ENCODE measurements at regions not wholly inside any gene's neighbourhood (a gene's known extent, or its start where the extent isn't known, plus 50 kb on each side); places are given as distances from the start of the nearest gene placed in this dataset.
"Not testable (repeated sequence)": the region's sequence is repeated elsewhere in the genome, so short reads cannot be mapped to it uniquely, and the experiment has no call there.

DNA sequence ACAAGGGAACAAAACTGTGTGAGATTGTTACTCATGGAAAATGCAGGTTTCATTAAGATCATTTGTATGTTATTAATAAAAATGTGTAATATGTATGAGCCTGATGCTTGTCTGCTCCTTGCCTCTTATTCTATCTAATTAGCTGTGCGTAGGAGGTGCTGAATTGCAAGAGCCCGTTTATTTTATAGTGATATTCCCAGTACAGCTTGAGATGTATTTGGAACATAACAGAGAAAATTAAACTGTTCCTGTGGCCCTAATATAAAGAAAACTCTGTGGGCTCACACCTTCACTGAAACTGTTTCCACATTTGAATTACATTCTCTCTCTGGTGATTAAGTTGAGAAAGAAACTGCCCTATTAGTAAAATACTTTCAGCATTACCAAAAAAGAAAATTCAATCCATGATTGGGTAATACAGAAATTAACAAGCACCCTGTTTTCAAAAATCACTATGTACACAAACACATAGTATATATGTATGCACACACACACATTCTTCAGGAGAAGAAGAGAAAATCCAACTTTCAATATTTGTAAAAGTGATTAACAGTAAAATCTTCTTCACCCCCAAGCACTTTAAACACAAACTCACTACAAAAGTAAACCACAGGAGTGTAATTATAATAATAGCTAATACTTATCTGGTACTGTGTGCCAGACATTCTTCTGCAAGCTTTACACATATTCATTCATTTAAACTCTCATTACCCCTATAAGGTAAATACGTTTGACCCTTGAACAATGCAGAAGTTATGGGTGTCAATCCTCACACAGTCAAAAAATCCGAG lies 233.2 kb downstream of the PHLDA1 start:
- Histone ChIP-seq H3K27me3 (ENCODE audit: insufficient read depth, low read length) (no peaks in the 10 kb centered on the region), H3K4me1 (ENCODE audit: insufficient read depth, low read length) (no peaks in the 10 kb centered on the region), H3K36me3 (ENCODE audit: insufficient read depth, low read length) (no peaks in the 10 kb centered on the region), H2AFZ (ENCODE audit: low read length) (peak overlapping the region; percentile 3), H3K79me2 (ENCODE audit: insufficient read depth, low read length) (no peaks in the 10 kb centered on the region), H3K4me2 (ENCODE audit: insufficient read depth, low read length) (no peak overlapping the region), H3K27ac (ENCODE audit: low read depth, low read length) (no peak overlapping the region), H3K9me3 (ENCODE audit: low read depth, low read length) (no peaks in the 10 kb centered on the region), H3K4me3 (ENCODE audit: insufficient read depth, low read length) (no peak overlapping the region), H4K20me1 (ENCODE audit: insufficient read depth, low read length) (no peaks in the 10 kb centered on the region)
- TF ChIP-seq, protein P1, sequence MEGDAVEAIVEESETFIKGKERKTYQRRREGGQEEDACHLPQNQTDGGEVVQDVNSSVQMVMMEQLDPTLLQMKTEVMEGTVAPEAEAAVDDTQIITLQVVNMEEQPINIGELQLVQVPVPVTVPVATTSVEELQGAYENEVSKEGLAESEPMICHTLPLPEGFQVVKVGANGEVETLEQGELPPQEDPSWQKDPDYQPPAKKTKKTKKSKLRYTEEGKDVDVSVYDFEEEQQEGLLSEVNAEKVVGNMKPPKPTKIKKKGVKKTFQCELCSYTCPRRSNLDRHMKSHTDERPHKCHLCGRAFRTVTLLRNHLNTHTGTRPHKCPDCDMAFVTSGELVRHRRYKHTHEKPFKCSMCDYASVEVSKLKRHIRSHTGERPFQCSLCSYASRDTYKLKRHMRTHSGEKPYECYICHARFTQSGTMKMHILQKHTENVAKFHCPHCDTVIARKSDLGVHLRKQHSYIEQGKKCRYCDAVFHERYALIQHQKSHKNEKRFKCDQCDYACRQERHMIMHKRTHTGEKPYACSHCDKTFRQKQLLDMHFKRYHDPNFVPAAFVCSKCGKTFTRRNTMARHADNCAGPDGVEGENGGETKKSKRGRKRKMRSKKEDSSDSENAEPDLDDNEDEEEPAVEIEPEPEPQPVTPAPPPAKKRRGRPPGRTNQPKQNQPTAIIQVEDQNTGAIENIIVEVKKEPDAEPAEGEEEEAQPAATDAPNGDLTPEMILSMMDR (IDR thresholded peaks at IDR 0.05; ENCODE audit: extremely low read depth, low read depth, low read length) = no peak
- DNase-seq (ENCODE audit: insufficient read length, low spot score, missing footprints) = no peak

DNA sequence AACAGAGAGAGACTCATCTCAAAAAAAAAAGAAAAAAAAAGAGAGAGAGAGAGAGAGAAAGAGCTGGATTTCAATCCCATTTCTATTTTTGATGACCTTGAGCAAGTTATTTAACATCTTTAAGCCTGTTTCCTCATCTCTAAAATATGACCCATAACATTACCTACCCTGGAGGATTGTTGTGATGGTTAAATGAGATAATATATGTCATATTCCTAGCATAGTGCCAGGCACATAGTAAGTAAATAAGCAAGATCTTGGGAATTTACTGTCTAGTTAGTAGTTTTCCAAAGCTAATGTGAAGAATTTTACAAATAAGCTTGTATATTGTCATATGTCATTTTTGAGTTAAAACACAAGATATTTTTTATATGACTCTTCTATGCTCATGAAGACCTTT lies 236.5 kb downstream of the PHLDA1 start:
- TF ChIP-seq, protein P1 (IDR thresholded peaks at IDR 0.05; ENCODE audit: extremely low read depth, low read depth, low read length) = no peak
- Histone ChIP-seq H3K27ac (ENCODE audit: low read depth, low read length) (no peak overlapping the region), H2AFZ (ENCODE audit: low read length) (no peak overlapping the region), H3K4me1 (ENCODE audit: insufficient read depth, low read length) (peaks cover 3% of the 10 kb centered on the region), H4K20me1 (ENCODE audit: insufficient read depth, low read length) (no peaks in the 10 kb centered on the region), H3K79me2 (ENCODE audit: insufficient read depth, low read length) (no peaks in the 10 kb centered on the region), H3K4me3 (ENCODE audit: insufficient read depth, low read length) (no peak overlapping the region), H3K9me3 (ENCODE audit: low read depth, low read length) (no peaks in the 10 kb centered on the region), H3K36me3 (ENCODE audit: insufficient read depth, low read length) (no peaks in the 10 kb centered on the region), H3K27me3 (ENCODE audit: insufficient read depth, low read length) (no peaks in the 10 kb centered on the region), H3K4me2 (ENCODE audit: insufficient read depth, low read length) (no peak overlapping the region)
- DNase-seq (ENCODE audit: insufficient read length, low spot score, missing footprints) = no peak

DNA sequence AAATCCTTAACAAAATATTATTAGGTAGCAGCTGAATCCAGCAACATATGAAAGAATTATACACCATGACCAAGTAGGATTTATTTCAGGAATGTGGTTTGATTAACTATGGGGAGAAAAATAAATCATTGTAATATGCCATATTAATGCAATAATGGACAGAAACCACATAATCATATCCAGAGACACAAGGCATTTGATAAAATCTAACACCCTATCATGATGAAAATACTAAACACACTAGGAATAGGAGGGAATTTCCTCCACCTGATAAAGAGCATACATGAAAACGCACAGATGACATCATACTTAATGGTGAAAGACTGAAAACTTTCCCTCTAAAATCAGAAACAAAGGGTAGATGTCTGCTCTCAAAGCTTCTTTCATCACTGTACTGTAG lies 238.9 kb downstream of the PHLDA1 start:
- Histone ChIP-seq H4K20me1 (ENCODE audit: insufficient read depth, low read length) (no peaks in the 10 kb centered on the region), H3K4me3 (ENCODE audit: insufficient read depth, low read length) (no peak overlapping the region), H3K79me2 (ENCODE audit: insufficient read depth, low read length) (no peaks in the 10 kb centered on the region), H3K27ac (ENCODE audit: low read depth, low read length) (no peak overlapping the region), H3K4me1 (ENCODE audit: insufficient read depth, low read length) (peaks cover 8% of the 10 kb centered on the region), H3K27me3 (ENCODE audit: insufficient read depth, low read length) (no peaks in the 10 kb centered on the region), H3K4me2 (ENCODE audit: insufficient read depth, low read length) (no peak overlapping the region), H3K36me3 (ENCODE audit: insufficient read depth, low read length) (no peaks in the 10 kb centered on the region), H3K9me3 (ENCODE audit: low read depth, low read length) (no peaks in the 10 kb centered on the region), H2AFZ (ENCODE audit: low read length) (no peak overlapping the region)
- TF ChIP-seq, protein P1 (IDR thresholded peaks at IDR 0.05; ENCODE audit: extremely low read depth, low read depth, low read length) = no peak
- no peak for DNase-seq (ENCODE audit: insufficient read length, low spot score, missing footprints)

DNA sequence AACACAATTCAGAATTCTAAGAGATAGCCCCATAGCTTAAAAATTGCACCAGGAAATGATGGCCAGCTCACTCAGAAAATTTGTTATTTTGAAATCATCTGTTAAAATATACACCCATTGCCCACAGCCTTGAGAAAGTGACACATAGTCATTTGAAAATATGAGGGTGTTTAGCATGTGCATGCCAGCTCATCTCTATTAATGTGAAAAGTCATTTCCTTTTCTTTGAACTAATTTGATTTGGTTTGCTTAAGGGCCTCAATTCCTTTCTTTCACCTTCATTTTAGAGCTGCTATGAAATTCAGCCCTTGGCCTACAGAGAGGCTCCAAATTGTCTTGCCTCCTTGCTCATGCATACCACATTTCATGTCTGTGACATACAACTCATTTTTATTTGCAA lies 241.4 kb downstream of the PHLDA1 start:
- H3K9me3 ChIP-seq (ENCODE audit: low read depth, low read length) = no peaks in the 10 kb centered on the region
- no peaks in the 10 kb centered on the region for H3K79me2 ChIP-seq (ENCODE audit: insufficient read depth, low read length)
- peak overlapping the region; percentile 64 for H2AFZ ChIP-seq (ENCODE audit: low read length)
- no peaks in the 10 kb centered on the region for H3K36me3 ChIP-seq (ENCODE audit: insufficient read depth, low read length)
- H3K4me3 ChIP-seq (ENCODE audit: insufficient read depth, low read length) = no peak overlapping the region
- peak overlapping the region; percentile 10 for H3K27ac ChIP-seq (ENCODE audit: low read depth, low read length)
- no peaks in the 10 kb centered on the region for H4K20me1 ChIP-seq (ENCODE audit: insufficient read depth, low read length)
- H3K4me1 ChIP-seq (ENCODE audit: insufficient read depth, low read length) = peaks cover 8% of the 10 kb centered on the region
- TF ChIP-seq, protein P1 (IDR thresholded peaks at IDR 0.05; ENCODE audit: extremely low read depth, low read depth, low read length) = no peak
- no peaks in the 10 kb centered on the region for H3K27me3 ChIP-seq (ENCODE audit: insufficient read depth, low read length)
- no peak overlapping the region for H3K4me2 ChIP-seq (ENCODE audit: insufficient read depth, low read length)
- DNase-seq (ENCODE audit: insufficient read length, low spot score, missing footprints) = no peak

DNA sequence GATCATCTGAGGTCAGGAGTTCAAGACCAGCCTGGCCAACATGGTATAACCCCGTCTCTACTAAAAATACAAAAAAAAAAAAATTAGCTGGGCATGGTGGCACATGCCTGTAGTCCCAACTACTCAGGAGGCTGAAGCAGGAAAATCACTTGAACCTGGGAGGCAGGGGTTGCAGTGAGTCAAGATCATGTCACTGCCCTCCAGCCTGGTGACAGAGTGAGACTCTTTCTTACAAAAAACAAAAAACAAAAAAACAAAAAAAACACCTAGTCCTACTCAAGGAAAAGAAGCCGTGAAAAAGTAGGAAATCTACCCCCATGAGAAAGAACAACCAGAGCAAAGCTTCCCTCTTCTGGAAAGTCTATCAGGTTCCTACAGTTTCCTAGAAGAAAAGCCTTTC lies 244.4 kb downstream of the PHLDA1 start:
- H4K20me1 ChIP-seq (ENCODE audit: insufficient read depth, low read length); H2AFZ ChIP-seq (ENCODE audit: low read length); H3K27me3 ChIP-seq (ENCODE audit: insufficient read depth, low read length); H3K4me2 ChIP-seq (ENCODE audit: insufficient read depth, low read length); H3K27ac ChIP-seq (ENCODE audit: low read depth, low read length); H3K79me2 ChIP-seq (ENCODE audit: insufficient read depth, low read length); DNase-seq (ENCODE audit: insufficient read length, low spot score, missing footprints); H3K9me3 ChIP-seq (ENCODE audit: low read depth, low read length); H3K36me3 ChIP-seq (ENCODE audit: insufficient read depth, low read length); H3K4me3 ChIP-seq (ENCODE audit: insufficient read depth, low read length): not testable (repeated sequence)
- H3K4me1 ChIP-seq (ENCODE audit: insufficient read depth, low read length) = peaks cover 24% of the 10 kb centered on the region
